IPS DF 6.9 (cell line): ENCODE measurements at regions not wholly inside any gene's neighbourhood (a gene's known extent, or its start where the extent isn't known, plus 50 kb on each side); places are given as distances from the start of the nearest gene placed in this dataset.

Source experiments
- DNase-seq: peaks from one replicate; pipeline ENCODE4 v3.0.0-alpha.2; 2013; ENCODE audit warnings: low read depth, low spot score
- H3K27ac ChIP-seq: one replicate; pipeline ENCODE4 v1.5.1; 2013; ENCODE audit warnings: low read length, control low read depth
- H3K27me3 ChIP-seq: 2 replicates; pipeline ENCODE4 v1.6.1; 2013; ENCODE audit warnings: mild to moderate bottlenecking, low read length; ENCODE audit not compliant: control insufficient read depth, insufficient read depth
- H3K36me3 ChIP-seq: 2 replicates; pipeline ENCODE4 v1.6.1; 2013; ENCODE audit warnings: low read length; ENCODE audit not compliant: control insufficient read depth, insufficient read depth
- H3K4me1 ChIP-seq: 2 replicates; pipeline ENCODE4 v1.6.1; 2013; ENCODE audit warnings: low read length; ENCODE audit not compliant: control insufficient read depth, insufficient read depth
- H3K4me3 ChIP-seq: 2 replicates; pipeline ENCODE4 v1.5.1; 2013; ENCODE audit warnings: mild to moderate bottlenecking, low read length
- H3K9me3 ChIP-seq: 2 replicates; pipeline ENCODE4 v1.6.1; 2013; ENCODE audit warnings: low read length, inconsistent platforms; ENCODE audit not compliant: control insufficient read depth, insufficient read depth
- WGBS: extraction: QIAGEN DNeasy Blood & Tissue Kit; methylation state at CpG from one replicate; pipeline ENCODE4 v1.1.7; 2013; ENCODE audit warnings: mixed read lengths, missing lambda C conversion rate; ENCODE audit not compliant: insufficient read length, insufficient coverage; 5-methylcytosine and 5-hydroxymethylcytosine counted together

DNA sequence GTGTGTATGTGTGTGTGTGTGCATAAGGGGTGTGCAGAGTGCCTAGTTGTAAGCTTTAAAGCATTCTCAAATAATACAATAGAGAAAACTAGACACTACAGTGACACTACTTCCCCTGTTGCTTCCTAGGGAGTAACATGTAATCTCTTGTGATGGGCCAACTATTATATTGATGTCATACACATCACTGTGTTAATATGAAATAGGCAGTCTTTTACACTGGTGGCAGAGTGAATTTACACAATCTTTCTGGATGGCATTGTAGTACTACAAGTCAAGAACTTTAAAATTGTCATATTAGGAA lies 488.0 kb upstream of the ZEB2 start:
- no peaks in the 10 kb centered on the region for H3K27me3 ChIP-seq
- no peak for DNase-seq
- no peaks in the 10 kb centered on the region for H3K36me3 ChIP-seq
- no peaks in the 10 kb centered on the region for H3K4me1 ChIP-seq
- H3K27ac ChIP-seq: no peak overlapping the region
- H3K9me3 ChIP-seq: no peaks in the 10 kb centered on the region
- H3K4me3 ChIP-seq: no peak overlapping the region

DNA sequence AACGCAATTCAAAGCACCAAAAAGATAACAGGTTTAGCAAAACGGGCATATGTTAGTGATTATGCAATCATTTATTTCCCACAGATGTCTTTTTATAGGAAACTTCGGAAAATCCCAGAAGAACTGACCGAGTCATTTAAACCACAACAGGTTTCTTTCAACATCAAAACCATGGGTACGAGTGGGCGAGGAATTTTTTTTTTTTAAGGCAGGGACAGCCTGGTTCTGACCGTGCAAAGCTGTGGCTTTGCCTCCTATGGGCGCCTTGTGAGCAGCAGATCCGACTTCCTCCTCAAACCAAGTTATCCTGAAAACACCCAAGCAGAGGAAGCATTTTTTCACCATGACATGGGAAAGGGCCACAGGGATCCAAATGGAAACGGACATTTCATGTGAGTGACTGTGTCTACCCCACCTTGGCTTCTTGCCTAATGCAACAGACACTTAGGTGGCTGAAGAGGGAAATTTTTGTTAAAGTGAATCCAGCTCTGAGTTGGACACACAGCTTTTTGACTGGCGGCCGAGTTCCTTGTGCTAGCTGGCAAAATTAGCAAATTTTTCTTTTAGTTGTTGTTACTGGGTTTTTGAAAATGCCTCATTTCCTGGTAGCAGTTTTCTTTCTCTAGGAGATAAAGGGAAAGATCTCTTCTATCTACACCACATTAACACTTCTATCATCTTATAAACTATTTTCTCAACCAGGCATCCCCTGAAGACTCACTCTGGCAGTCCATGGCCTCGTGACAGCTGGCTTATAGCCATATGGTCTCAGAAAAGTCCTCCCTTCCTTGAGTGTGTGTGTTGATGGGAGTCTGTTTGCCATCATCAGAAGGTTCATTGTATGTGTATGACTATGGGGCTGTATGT lies 487.4 kb upstream of the ZEB2 start:
- Histone ChIP-seq H3K36me3 (no peaks in the 10 kb centered on the region), H3K9me3 (no peaks in the 10 kb centered on the region), H3K4me1 (no peaks in the 10 kb centered on the region), H3K4me3 (no peak overlapping the region), H3K27me3 (no peaks in the 10 kb centered on the region), H3K27ac (no peak overlapping the region)
- DNase-seq: no peak
- WGBS: no CpG with 5 or more reads among the region's 13 CpGs

DNA sequence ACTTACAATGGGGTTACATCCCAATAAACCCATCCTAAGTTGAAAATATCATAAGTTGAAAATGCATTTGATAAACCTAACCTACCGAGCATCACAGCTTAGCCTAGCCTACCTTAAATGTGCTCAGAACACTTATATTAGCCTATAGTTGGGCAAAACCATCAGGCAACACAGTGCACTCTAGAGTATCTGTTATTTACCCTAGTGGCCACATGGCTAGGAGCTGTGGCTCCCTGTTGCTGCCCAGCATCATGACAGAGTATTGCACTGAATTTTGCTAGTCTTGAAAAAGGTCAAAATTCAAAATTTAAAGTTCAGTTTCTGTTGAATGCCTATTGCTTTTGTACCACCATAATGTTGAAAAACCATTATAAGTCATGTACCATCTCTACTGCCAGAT lies 482.7 kb upstream of the ZEB2 start:
- no peak overlapping the region for H3K27ac ChIP-seq
- H3K9me3 ChIP-seq: no peaks in the 10 kb centered on the region
- DNase-seq: no peak
- H3K4me1 ChIP-seq: no peaks in the 10 kb centered on the region
- H3K4me3 ChIP-seq: no peak overlapping the region
- no peaks in the 10 kb centered on the region for H3K36me3 ChIP-seq
- no CpG with 5 or more reads among the region's 1 CpG for WGBS
- no peaks in the 10 kb centered on the region for H3K27me3 ChIP-seq

DNA sequence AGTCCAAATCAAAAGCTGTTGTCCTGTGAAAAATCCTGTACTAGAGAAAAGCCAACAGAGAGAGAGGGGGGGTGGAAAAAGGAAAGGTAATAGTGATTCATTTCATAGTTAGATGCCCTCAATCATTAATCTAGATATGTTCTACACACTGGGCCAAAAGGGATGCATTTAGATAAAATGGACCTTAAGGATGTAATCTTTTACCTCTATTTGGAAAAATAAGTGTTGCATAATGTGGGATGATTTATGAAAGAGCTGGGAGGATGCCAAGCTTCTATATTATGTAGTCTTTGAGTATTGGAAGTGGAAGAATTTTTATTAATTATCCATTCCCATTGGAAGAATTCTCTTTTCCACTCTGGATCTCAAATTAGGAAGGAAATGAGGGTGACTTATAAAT lies 480.5 kb upstream of the ZEB2 start:
- H3K27ac ChIP-seq: no peak overlapping the region
- H3K36me3 ChIP-seq: no peaks in the 10 kb centered on the region
- H3K27me3 ChIP-seq: no peaks in the 10 kb centered on the region
- DNase-seq: no peak
- H3K4me1 ChIP-seq: no peaks in the 10 kb centered on the region
- H3K9me3 ChIP-seq: no peaks in the 10 kb centered on the region
- no peak overlapping the region for H3K4me3 ChIP-seq

DNA sequence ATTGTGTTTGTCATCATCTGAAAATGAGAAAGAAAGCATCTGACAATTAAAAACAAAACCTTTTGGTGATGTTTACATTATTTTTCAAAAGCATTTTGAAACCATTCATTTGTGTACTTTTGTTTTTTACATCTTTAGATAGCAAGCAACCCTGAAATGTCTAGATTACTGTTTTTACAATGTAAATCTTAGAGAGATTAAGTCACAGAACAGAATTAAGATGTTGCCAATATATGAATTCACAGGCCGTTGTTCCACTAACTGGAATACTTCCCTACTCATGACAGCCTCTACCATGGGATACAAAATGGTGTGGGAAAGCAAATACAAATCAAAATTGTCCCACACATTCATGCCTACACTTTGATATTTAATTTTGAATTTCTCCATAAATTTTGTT lies 480.0 kb upstream of the ZEB2 start:
- no peaks in the 10 kb centered on the region for H3K27me3 ChIP-seq
- H3K36me3 ChIP-seq: no peaks in the 10 kb centered on the region
- no peak overlapping the region for H3K27ac ChIP-seq
- WGBS: no CpG with 5 or more reads among the region's 1 CpG
- no peak overlapping the region for H3K4me3 ChIP-seq
- no peaks in the 10 kb centered on the region for H3K4me1 ChIP-seq
- no peak for DNase-seq
- H3K9me3 ChIP-seq: no peaks in the 10 kb centered on the region

DNA sequence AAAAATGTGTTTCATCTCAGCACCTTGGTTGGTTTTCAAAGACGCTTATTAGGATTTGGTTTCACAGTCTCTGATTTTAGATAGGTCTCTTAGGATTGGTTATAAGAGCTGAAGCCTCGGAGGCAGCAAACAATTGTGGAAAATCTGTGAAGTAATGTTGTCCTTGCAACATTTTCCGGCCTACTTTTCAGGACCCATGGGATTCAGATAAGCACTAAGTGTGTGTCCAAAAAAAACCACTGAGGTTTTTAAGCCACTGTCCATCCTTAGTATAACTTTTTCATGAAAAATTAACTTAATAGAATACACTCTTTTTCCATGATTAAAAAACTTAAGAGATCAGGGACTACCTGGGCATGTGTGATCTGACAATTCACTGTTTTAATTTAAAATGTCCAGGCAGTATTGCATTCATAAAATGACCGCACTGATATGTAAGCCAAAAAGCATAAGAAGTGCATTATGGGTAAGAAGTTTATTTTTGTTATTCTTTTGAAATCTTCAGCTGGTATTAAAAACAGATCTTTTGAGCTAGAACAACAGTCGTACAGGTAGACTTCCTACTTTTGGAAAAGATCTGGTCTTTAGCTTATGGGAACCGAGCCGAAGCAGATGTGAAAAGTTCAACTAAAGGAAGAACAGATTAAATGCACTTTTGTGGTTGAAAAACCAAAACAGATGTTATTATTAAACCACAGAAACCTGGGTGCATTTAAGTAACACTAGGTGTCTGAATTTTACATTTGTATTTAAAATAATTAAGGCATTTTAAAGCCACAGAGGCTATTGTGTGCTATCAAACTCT lies 479.4 kb upstream of the ZEB2 start:
- no peaks in the 10 kb centered on the region for H3K36me3 ChIP-seq
- no peak for DNase-seq
- no peaks in the 10 kb centered on the region for H3K4me1 ChIP-seq
- no CpG with 5 or more reads among the region's 7 CpGs for WGBS
- H3K27ac ChIP-seq: no peak overlapping the region
- no peaks in the 10 kb centered on the region for H3K9me3 ChIP-seq
- no peaks in the 10 kb centered on the region for H3K27me3 ChIP-seq
- no peak overlapping the region for H3K4me3 ChIP-seq

DNA sequence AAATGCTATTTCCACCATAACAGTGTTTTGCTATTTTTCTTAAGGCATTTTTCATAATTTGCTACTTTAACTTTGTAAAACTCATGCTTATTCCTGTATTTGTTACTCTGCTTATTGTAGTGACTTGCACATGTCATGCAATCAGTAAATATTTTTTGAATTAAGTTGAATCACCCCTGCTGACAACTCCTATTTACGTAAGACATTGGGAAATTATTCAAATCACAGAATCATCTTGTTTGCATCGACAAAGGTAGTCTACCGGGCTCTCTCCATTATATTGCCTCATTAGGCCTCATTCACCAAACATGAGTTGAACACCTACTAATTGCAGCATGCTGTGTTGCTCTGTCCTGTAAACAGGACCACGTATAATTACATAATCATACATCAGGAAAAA lies 478.5 kb upstream of the ZEB2 start:
- no peak overlapping the region for H3K27ac ChIP-seq
- WGBS: no CpG with 5 or more reads among the region's 4 CpGs
- DNase-seq: no peak

DNA sequence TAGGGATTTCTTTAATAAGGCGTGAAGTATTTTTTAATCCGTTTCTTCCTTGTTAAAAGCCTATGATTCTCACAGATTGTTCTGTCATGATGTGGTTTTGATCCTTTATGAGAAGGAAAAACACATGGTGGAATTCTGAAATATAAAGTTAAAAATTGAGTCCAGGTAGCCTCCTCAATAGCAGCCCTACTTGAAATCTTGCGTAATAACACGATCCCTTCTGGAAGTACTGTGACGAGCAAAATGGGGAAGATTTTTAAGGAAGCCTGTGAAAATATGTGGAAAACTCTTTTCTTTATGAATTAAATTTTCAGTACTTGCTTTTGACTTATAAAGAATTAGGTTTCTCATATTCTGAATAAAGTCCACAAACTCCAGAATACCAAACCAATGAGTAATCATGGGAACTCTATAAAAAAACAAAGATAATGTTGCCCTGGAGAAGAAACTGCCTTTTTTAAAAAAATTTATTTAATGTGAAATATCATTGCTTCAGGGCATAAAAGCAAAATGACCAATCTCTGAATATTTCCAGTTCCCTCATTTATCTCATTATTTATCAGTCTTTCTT lies 476.4 kb upstream of the ZEB2 start:
- H3K27ac ChIP-seq: no peak overlapping the region
- H3K36me3 ChIP-seq: no peaks in the 10 kb centered on the region
- H3K9me3 ChIP-seq: no peaks in the 10 kb centered on the region
- no peaks in the 10 kb centered on the region for H3K4me1 ChIP-seq
- WGBS: no CpG with 5 or more reads among the region's 5 CpGs
- H3K27me3 ChIP-seq: no peaks in the 10 kb centered on the region
- H3K4me3 ChIP-seq: no peak overlapping the region
- DNase-seq: no peak

More for the DNA sequence above, 478.5 kb upstream of the ZEB2 start:
- no peaks in the 10 kb centered on the region for H3K27me3 ChIP-seq
- H3K4me3 ChIP-seq: no peak overlapping the region
- H3K9me3 ChIP-seq: no peaks in the 10 kb centered on the region
- H3K4me1 ChIP-seq: no peaks in the 10 kb centered on the region
- no peaks in the 10 kb centered on the region for H3K36me3 ChIP-seq

DNA sequence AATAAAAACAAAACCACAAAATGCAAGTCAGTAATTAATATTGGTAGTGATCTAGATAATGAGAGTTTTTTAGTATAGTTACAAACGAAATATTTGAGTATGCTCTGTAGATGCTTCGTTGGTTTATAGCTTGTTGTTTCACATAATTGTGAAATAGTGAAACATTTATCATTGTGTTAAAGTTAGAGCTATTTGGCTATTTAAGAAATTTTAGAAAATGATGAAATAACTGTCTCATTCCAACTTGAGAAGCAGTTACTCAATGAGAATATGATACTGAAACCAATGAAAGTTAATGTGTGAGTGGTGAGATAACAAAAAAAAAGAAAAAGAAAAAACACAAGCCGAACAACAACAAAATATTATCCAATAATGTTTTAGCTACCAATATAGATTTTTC lies 475.6 kb upstream of the ZEB2 start:
- DNase-seq: no peak
- Histone ChIP-seq H3K27me3 (no peaks in the 10 kb centered on the region), H3K27ac (no peak overlapping the region), H3K9me3 (no peaks in the 10 kb centered on the region), H3K4me1 (no peaks in the 10 kb centered on the region), H3K4me3 (no peak overlapping the region), H3K36me3 (no peaks in the 10 kb centered on the region)
- no CpG with 5 or more reads among the region's 3 CpGs for WGBS

DNA sequence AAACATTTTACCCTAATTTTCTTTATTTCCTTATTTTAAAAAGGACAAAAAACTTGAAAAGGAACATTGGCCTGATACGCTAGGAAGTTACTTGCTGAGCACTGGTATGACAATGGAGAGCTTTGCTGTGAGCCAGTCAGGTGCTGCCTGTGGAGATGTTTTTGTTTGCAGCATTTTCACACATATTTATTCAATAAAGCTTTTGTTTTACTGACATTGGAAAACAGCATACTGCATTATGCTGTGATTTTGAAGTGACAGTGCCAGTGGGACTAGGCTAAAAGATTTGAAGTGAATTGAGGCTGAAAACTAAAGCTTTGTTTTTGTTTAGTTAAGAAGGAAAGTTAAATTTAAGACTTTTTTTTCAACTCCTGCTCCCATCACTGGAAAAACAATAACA lies 470.7 kb upstream of the ZEB2 start:
- WGBS: no CpG with 5 or more reads among the region's 1 CpG
- no peak for DNase-seq

More for the DNA sequence above, 470.7 kb upstream of the ZEB2 start:
- Histone ChIP-seq H3K4me1 (no peaks in the 10 kb centered on the region), H3K36me3 (no peaks in the 10 kb centered on the region), H3K27me3 (no peaks in the 10 kb centered on the region), H3K4me3 (no peak overlapping the region), H3K9me3 (peaks cover 2% of the 10 kb centered on the region; the same call in 1 of the 2 replicates), H3K27ac (no peak overlapping the region)
